ENCODE measurements at regions not wholly inside any gene's neighbourhood (a gene's known extent, or its start where the extent isn't known, plus 50 kb on each side); places are given as distances from the start of the nearest gene placed in this dataset.
"Not testable (repeated sequence)": the region's sequence is repeated elsewhere in the genome, so short reads cannot be mapped to it uniquely, and the experiment has no call there.

- Histone ChIP-seq H3K27ac (no peak overlapping the region), H3K36me3 (no peaks in the 10 kb centered on the region), H3K4me3 (no peak overlapping the region), H3K4me1 (peaks cover 0 to 3% (median 0%) of the 10 kb centered on the region in 3 donors), H3K9me3 (no peaks in the 10 kb centered on the region), H3K27me3 (no peaks in the 10 kb centered on the region)
- 76 to 81% methylated on average over 9 of the region's 9 CpGs for WGBS, 2 donors (ENCODE audit: low coverage in 1 of 2)
- no peak for ATAC-seq
- no peak for TF ChIP-seq POLR2AphosphoS5 (IDR thresholded peaks at IDR 0.05)
Observed at GRCh38 chr1:88333086-88333695, 350.9 kb upstream of the PKN2 start.

GRCh38 chr1:88341447-88341846 lies 342.6 kb upstream of the PKN2 start:
- TF ChIP-seq EP300 (IDR thresholded peaks at IDR 0.05), result no peak
- no peak for TF ChIP-seq POLR2A (IDR thresholded peaks at IDR 0.05)
- TF ChIP-seq, protein P1, sequence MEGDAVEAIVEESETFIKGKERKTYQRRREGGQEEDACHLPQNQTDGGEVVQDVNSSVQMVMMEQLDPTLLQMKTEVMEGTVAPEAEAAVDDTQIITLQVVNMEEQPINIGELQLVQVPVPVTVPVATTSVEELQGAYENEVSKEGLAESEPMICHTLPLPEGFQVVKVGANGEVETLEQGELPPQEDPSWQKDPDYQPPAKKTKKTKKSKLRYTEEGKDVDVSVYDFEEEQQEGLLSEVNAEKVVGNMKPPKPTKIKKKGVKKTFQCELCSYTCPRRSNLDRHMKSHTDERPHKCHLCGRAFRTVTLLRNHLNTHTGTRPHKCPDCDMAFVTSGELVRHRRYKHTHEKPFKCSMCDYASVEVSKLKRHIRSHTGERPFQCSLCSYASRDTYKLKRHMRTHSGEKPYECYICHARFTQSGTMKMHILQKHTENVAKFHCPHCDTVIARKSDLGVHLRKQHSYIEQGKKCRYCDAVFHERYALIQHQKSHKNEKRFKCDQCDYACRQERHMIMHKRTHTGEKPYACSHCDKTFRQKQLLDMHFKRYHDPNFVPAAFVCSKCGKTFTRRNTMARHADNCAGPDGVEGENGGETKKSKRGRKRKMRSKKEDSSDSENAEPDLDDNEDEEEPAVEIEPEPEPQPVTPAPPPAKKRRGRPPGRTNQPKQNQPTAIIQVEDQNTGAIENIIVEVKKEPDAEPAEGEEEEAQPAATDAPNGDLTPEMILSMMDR (IDR thresholded peaks at IDR 0.05), result no peak
- no peaks in the 10 kb centered on the region for H3K36me3 ChIP-seq
- no peak overlapping the region for H3K27ac ChIP-seq
- no peak overlapping the region for H3K4me3 ChIP-seq
- 82 to 90% methylated on average over 3 to 5 of the region's 5 CpGs for WGBS, 2 donors (ENCODE audit: low coverage in 1 of 2)
- ATAC-seq, result no peak
- no peaks in the 10 kb centered on the region for H3K27me3 ChIP-seq
- H3K4me1 ChIP-seq, result no peaks in the 10 kb centered on the region
- H3K9me3 ChIP-seq, result peaks cover 0 to 3% (median 0%) of the 10 kb centered on the region in 3 donors

DNA sequence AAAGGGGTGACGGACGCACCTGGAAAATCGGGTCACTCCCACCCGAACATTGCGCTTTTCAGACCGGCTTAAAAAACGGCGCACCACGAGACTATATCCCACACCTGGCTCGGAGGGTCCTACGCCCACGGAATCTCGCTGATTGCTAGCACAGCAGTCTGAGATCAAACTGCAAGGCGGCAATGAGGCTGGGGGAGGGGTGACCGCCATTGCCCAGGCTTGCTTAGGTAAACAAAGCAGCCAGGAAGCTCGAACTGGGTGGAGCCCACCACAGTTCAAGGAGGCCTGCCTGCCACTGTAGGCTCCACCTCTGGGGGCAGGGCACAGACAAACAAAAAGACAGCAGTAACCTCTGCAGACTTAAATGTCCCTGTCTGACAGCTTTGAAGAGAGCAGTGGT lies 342.0 kb upstream of the PKN2 start:
- no CpG with 5 or more reads among the region's 16 CpGs for WGBS, 2 donors (ENCODE audit: low coverage in 1 of 2)
- ATAC-seq, H3K4me3 ChIP-seq, H3K4me1 ChIP-seq, H3K27me3 ChIP-seq, H3K36me3 ChIP-seq, H3K9me3 ChIP-seq, H3K27ac ChIP-seq: not testable (repeated sequence)

GRCh38 chr1:88350648-88351047 lies 333.4 kb upstream of the PKN2 start:
- no peak for ATAC-seq
- Histone ChIP-seq H3K36me3 (no peaks in the 10 kb centered on the region), H3K9me3 (no peaks in the 10 kb centered on the region), H3K27me3 (no peaks in the 10 kb centered on the region), H3K4me3 (no peak overlapping the region), H3K27ac (no peak overlapping the region), H3K4me1 (no peaks in the 10 kb centered on the region)
- no peak for TF ChIP-seq POLR2A (IDR thresholded peaks at IDR 0.05)
- WGBS, 2 donors (ENCODE audit: low coverage in 1 of 2), result 94 to 96% methylated on average over 2 of the region's 2 CpGs

DNA sequence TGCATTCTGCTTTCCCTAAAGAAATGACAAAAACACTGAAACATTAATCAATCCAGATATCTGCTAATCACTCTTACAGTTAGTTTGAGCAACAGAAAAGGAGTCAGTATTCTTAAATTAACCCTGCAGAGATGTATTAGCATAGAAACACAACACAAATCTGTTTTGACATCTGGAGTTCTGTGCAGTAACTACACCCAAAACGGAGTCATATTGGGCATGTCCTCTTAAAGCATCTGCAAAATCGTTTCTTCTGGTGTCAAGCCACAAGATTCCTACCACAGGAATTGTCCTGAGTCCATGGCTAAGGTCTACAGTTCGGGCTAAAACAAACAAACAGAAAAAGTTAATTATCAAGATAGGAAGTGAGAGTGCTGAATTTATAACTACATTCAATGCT lies 332.1 kb upstream of the PKN2 start:
- WGBS, 2 donors (ENCODE audit: low coverage in 1 of 2), result 47 to 56% methylated on average over 3 of the region's 3 CpGs
- Histone ChIP-seq H3K36me3 (no peaks in the 10 kb centered on the region), H3K27ac (no peak overlapping the region), H3K9me3 (no peaks in the 10 kb centered on the region), H3K4me1 (no peaks in the 10 kb centered on the region), H3K4me3 (no peak overlapping the region), H3K27me3 (no peaks in the 10 kb centered on the region)
- ATAC-seq, result no peak
- TF ChIP-seq, protein P1 (IDR thresholded peaks at IDR 0.05), result no peak
- TF ChIP-seq POLR2A (IDR thresholded peaks at IDR 0.05) (no peak), EP300 (IDR thresholded peaks at IDR 0.05) (no peak), POLR2AphosphoS5 (IDR thresholded peaks at IDR 0.05) (no peak)

DNA sequence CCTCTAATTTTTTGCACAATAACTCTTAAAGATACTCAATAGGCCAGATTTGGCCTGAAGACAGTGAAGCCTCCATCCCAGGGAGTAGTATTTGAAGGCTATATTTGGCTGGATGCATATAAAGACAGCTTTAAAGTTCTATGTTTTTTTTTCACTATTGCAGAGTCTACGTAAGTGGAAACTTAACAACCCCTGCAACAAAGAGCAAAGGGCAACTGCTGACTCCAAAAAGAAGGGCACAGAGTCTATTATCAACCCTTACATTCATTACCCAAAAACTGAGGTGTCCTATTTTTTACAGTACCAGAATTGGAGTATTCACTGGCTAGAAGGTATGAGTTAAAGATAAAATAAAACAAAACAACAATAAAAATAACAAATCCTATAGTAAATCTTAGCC lies 329.8 kb upstream of the PKN2 start:
- H3K9me3 ChIP-seq, result no peaks in the 10 kb centered on the region
- no peak overlapping the region for H3K27ac ChIP-seq
- H3K4me1 ChIP-seq, result peaks cover 0 to 5% (median 0%) of the 10 kb centered on the region in 3 donors
- 57 to 71% methylated on average over 1 of the region's 1 CpG for WGBS, 2 donors (ENCODE audit: low coverage in 1 of 2)
- no peak overlapping the region for H3K4me3 ChIP-seq
- TF ChIP-seq POLR2AphosphoS5 (IDR thresholded peaks at IDR 0.05) (no peak), POLR2A (IDR thresholded peaks at IDR 0.05) (no peak), EP300 (IDR thresholded peaks at IDR 0.05) (no peak)
- TF ChIP-seq, protein P1 (IDR thresholded peaks at IDR 0.05), result no peak
- no peaks in the 10 kb centered on the region for H3K27me3 ChIP-seq
- no peak for ATAC-seq
- H3K36me3 ChIP-seq, result no peaks in the 10 kb centered on the region
